Motor neuron (in vitro differentiated cells): ENCODE measurements at regions not wholly inside any gene's neighbourhood (a gene's known extent, or its start where the extent isn't known, plus 50 kb on each side); places are given as distances from the start of the nearest gene placed in this dataset.

Experiments
- ATAC-seq, 8 experiments: fragments of 200-7000 bp; cut with Tn5 transposase; replicated peaks in 6 of 8; 2 replicates each; pipeline ENCODE4 v1.8.0; 2021; ENCODE audit warnings: mild to moderate bottlenecking in 8 of 8, moderate library complexity in 8 of 8
- H3K27ac ChIP-seq, 2 donors: fragments of 250-450 bp; sonication (Bioruptor Pico); 2 replicates each; pipeline ENCODE4 v1.9.0; 2021; ENCODE audit warnings: antibody characterized with exemption in 2 of 2, mild to moderate bottlenecking in 2 of 2, moderate library complexity in 1 of 2
- H3K4me1 ChIP-seq, 2 donors: fragments of 250-450 bp; sonication (Bioruptor Pico); replicated peaks in 1 of 2; 2 replicates each; pipeline ENCODE4 v1.6.1; 2021; ENCODE audit warnings: antibody characterized with exemption in 2 of 2, mild to moderate bottlenecking in 2 of 2, moderate library complexity in 1 of 2
- H3K4me3 ChIP-seq, 5 donors: fragments of 250-450 bp; sonication (Bioruptor Pico); 2 replicates each; pipeline ENCODE4 v1.9.0; 2021; ENCODE audit warnings: antibody characterized with exemption in 5 of 5, mild to moderate bottlenecking in 5 of 5, moderate library complexity in 4 of 5
- WGBS, 10 experiments: fragments of 450-650 bp; shearing (Covaris generic); methylation state at CpG; one replicate each; pipeline ENCODE4 v1.0.0; 2022; 5-methylcytosine and 5-hydroxymethylcytosine counted together
- in situ Hi-C, 9 experiments: fragments of 400-800 bp; cut with MboI; loops; one replicate each; pipeline ENCODE4 v1.15.0; 2021; ENCODE audit warnings: low sequenced_read_pairs in 9 of 9, low pct_unique_long_range_greater_than_20kb in 2 of 9; ENCODE audit not compliant: unreplicated experiment in 9 of 9

DNA sequence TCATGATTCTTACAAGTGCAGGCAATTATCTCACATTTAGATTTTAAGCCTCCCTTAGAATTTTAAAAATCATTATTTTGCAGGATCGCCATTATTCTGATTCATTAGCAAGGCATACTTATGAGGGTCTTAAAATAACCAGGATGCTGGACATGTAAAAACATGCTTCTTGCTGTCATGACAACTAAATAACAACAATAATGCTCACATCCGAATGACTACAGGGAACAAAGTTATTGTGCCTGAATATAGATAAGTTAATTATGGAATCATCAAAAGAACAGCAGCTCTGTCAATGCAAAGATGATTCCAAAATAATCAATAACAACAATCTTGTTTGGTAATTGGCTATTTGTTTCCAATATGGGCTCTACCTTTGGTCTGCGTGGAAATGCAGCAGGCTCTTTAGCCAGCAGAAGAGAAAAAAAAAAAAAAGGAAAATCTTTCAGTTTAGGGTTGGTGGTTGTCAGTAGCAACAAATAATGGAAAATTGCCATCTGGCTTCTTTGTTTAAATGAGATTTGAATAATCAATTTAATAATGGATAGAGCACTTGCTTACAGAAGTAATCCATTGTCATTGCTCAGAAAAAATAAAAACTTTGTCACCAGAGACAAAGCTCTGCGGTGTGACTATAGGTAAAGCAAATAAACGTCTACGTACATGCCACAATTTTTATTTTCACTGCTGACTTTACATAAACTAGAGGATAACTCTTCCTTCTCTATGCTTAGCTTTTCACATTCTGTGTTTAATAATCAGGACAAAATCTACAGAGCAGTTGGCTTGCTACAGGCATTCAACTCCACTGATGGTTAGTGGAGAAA lies 468.9 kb upstream of the TSHZ3 start:
- in situ Hi-C loops = no loop called here
- H3K4me1 ChIP-seq = peaks cover 22 to 24% of the 10 kb centered on the region in 2 donors

GRCh38 chr19:31818798-31819105 lies 469.5 kb upstream of the TSHZ3 start:
- Histone ChIP-seq H3K4me3 (no peak overlapping the region), H3K4me1 (peaks cover 22 to 24% of the 10 kb centered on the region in 2 donors), H3K27ac (peak overlapping the region; percentile 64 to 82)
- in situ Hi-C loops = no loop called here
- 0 to 10% (median 0%) methylated on average over 1 to 2 of the region's 2 CpGs; no CpG with 5 or more reads in 6 of the 10 experiments for WGBS, 10 experiments
- peak in 6 of 8 experiments; percentile 26 to 93 (median 90) for ATAC-seq

More for the DNA sequence above, 468.9 kb upstream of the TSHZ3 start:
- H3K4me3 ChIP-seq = no peak overlapping the region
- ATAC-seq = peak in 3 of 8 experiments; percentile 5 to 42 (median 21)
- H3K27ac ChIP-seq = peak overlapping the region; percentile 64 to 82
- 28 to 73% (median 54%) methylated on average over 4 to 6 of the region's 6 CpGs for WGBS, 10 experiments

- peaks cover 22 to 24% of the 10 kb centered on the region in 2 donors for H3K4me1 ChIP-seq
- in situ Hi-C loops = no loop called here
- no peak overlapping the region for H3K4me3 ChIP-seq
- peak overlapping the region in 1 of 2 donors; percentile 82 for H3K27ac ChIP-seq
- no peak for ATAC-seq
These were observed 470.6 kb upstream of the TSHZ3 start for GRCh38 chr19:31819837-31820236.

GRCh38 chr19:31821346-31821745 lies 472.1 kb upstream of the TSHZ3 start:
- H3K4me1 ChIP-seq = peaks cover 22 to 24% of the 10 kb centered on the region in 2 donors
- in situ Hi-C loops = no loop called here

GRCh38 chr19:31825134-31826094 lies 476.2 kb upstream of the TSHZ3 start:
- Histone ChIP-seq H3K27ac (no peak overlapping the region), H3K4me1 (peaks cover 2 to 5% of the 10 kb centered on the region in 2 donors), H3K4me3 (no peak overlapping the region)
- WGBS, 10 experiments = 0 to 97% (median 39%) methylated on average over 2 to 5 of the region's 7 CpGs; no CpG with 5 or more reads in 2 of the 10 experiments
- no peak for ATAC-seq
- in situ Hi-C loops = no loop called here

More at GRCh38 chr19:31821346-31821745, 472.1 kb upstream of the TSHZ3 start:
- H3K4me3 ChIP-seq = no peak overlapping the region
- WGBS, 10 experiments = 0 to 100% (median 54%) methylated on average over 1 to 2 of the region's 2 CpGs; no CpG with 5 or more reads in 4 of the 10 experiments
- ATAC-seq = no peak
- no peak overlapping the region for H3K27ac ChIP-seq

- in situ Hi-C loops = no loop called here
- no peak overlapping the region for H3K4me3 ChIP-seq
- no peak overlapping the region for H3K27ac ChIP-seq
- H3K4me1 ChIP-seq = peaks cover 2 to 5% of the 10 kb centered on the region in 2 donors
- 0 to 92% (median 60%) methylated on average over 1 to 4 of the region's 4 CpGs; no CpG with 5 or more reads in 4 of the 10 experiments for WGBS, 10 experiments
- ATAC-seq = no peak
These were observed 477.1 kb upstream of the TSHZ3 start for GRCh38 chr19:31826325-31826724.

GRCh38 chr19:31831421-31832175 lies 482.4 kb upstream of the TSHZ3 start:
- no peak overlapping the region for H3K27ac ChIP-seq
- 0 to 94% (median 74%) methylated on average over 2 to 8 of the region's 8 CpGs for WGBS, 10 experiments
- H3K4me3 ChIP-seq = no peak overlapping the region
- in situ Hi-C loops = no loop called here
- H3K4me1 ChIP-seq = peaks cover 0 to 10% of the 10 kb centered on the region in 2 donors
- peak in 3 of 8 experiments; percentile 46 to 70 (median 64) for ATAC-seq

- in situ Hi-C loops = no loop called here
- Histone ChIP-seq H3K4me3 (no peak overlapping the region), H3K4me1 (peaks cover 0 to 10% of the 10 kb centered on the region in 2 donors), H3K27ac (no peak overlapping the region)
- WGBS, 10 experiments = 0 to 93% (median 57%) methylated on average over 1 to 4 of the region's 5 CpGs; no CpG with 5 or more reads in 2 of the 10 experiments
- peak in 3 of 8 experiments; percentile 32 to 51 (median 38) for ATAC-seq
These were observed 482.9 kb upstream of the TSHZ3 start for GRCh38 chr19:31832176-31832548.

- no peak overlapping the region for H3K4me3 ChIP-seq
- ATAC-seq = no peak
- no peak overlapping the region for H3K27ac ChIP-seq
- peaks cover 10% of the 10 kb centered on the region in 2 donors for H3K4me1 ChIP-seq
- in situ Hi-C loops = no loop called here
These were observed 484.8 kb upstream of the TSHZ3 start for GRCh38 chr19:31834070-31834469.

GRCh38 chr19:31838163-31838815 lies 489.1 kb upstream of the TSHZ3 start:
- Histone ChIP-seq H3K4me3 (no peak overlapping the region), H3K4me1 (peaks cover 0 to 10% of the 10 kb centered on the region in 2 donors), H3K27ac (no peak overlapping the region)
- WGBS, 10 experiments = 0 to 76% (median 47%) methylated on average over 2 to 11 of the region's 11 CpGs
- peak in 2 of 8 experiments; percentile 34 to 52 for ATAC-seq
- in situ Hi-C loops = no loop called here

- WGBS, 10 experiments = 73 to 100% (median 92%) methylated on average over 1 to 2 of the region's 2 CpGs; no CpG with 5 or more reads in 4 of the 10 experiments
- no peak overlapping the region for H3K4me3 ChIP-seq
- no peak overlapping the region for H3K27ac ChIP-seq
- H3K4me1 ChIP-seq = peaks cover 0 to 10% of the 10 kb centered on the region in 2 donors
- in situ Hi-C loops = no loop called here
- no peak for ATAC-seq
These were observed 491.1 kb upstream of the TSHZ3 start for GRCh38 chr19:31840371-31840770.

- 0 to 100% (median 83%) methylated on average over 1 of the region's 1 CpG; no CpG with 5 or more reads in 1 of the 10 experiments for WGBS, 10 experiments
- Histone ChIP-seq H3K4me1 (peaks cover 0 to 10% of the 10 kb centered on the region in 2 donors), H3K4me3 (no peak overlapping the region), H3K27ac (no peak overlapping the region)
- in situ Hi-C loops = no loop called here
- ATAC-seq = no peak
These were observed 492.5 kb upstream of the TSHZ3 start for GRCh38 chr19:31841755-31842154.
